ENCODE measurements at regions not wholly inside any gene's neighbourhood (a gene's known extent, or its start where the extent isn't known, plus 50 kb on each side); places are given as distances from the start of the nearest gene placed in this dataset.

DNA sequence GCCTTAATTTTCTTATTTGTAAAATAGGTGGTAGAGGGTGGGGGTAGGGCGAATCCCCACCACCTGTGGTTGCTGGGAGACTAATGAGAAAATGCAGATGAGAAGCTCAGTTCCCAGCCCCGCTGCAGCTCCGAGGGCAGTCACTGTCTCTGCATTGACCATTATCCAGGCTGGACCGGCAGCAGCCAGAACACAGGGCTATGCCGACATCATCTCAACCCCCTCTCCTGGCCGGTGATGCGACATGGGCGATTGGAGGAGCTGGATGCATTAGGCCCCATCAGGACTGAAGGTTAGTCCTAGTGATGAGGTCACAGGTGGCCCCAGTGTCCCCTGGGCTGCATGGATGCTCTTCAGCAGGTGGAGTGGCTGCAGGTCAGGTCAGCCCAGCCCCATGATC is 412.4 kb downstream of the CTTN start:
- DNase-seq: no peak

GRCh38 chr11:70811483-70811882 is 413.2 kb downstream of the CTTN start:
- no peak for DNase-seq

- no peak for DNase-seq
Measured at GRCh38 chr11:70811915-70812314, 413.6 kb downstream of the CTTN start.

GRCh38 chr11:70812472-70812871 is 414.1 kb downstream of the CTTN start:
- DNase-seq: no peak

DNA sequence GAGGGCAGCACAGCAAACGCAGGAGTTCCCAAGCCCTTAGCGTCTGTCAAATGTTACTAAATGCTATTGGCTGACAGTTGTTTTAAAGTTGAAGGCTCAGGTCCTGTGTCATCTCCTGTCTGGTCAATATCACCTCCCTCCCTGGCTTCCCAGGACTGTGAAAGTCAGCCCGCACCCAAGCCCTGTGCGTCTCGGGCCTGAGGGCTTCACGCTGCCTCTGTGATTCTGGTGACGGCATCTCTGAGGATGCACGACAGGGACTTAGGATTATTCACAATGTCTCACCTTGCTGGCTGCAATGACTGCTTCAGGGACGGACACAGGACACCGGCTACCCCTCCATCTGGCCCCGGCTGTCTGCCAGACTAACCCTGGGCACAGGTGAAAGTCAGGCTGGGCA is 415.3 kb downstream of the CTTN start:
- no peak for DNase-seq

GRCh38 chr11:70815485-70815832 is 417.1 kb downstream of the CTTN start:
- DNase-seq: no peak

- no peak for DNase-seq
Measured at GRCh38 chr11:70816156-70816678, 417.9 kb downstream of the CTTN start.

DNA sequence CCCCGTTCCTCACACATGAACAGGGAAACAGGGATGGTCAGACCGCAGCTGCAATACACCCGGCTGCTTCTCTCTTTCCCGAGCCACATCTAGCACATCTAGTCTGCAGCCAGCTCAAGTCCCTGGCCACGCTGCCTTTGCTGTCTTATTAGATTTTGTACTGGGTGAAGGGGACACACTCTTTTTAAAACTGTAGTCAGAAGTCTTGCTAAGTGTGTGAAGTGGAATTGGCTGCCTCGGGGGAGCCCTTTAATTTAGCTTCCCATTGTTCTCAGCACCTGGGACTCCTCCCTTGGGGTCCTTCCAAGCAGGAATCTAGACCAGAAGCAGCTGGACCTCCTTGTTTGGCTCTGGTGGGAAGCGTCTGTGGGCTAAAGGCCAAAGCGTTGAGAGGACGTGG is 420.0 kb downstream of the CTTN start:
- DNase-seq: no peak

DNA sequence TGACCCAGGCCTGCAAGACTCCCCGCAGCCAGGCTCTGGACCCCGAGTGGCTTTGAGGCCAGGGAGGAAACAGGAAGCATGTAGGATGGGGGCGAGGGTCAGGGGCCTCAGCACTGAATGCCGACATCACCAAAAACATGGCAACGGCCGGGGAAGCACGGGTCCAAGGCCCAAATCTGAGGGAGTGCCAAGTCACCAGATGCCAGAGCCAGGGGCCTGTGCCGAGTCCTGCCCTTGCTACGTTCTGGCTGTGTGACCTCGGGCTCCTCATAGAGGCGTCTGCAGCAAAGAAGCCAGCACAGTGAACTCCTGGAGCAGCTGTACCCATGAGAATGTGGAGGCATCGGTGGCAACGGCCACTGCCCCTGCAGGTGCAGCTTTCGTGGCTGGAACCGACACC is 420.7 kb downstream of the CTTN start:
- DNase-seq: no peak

DNA sequence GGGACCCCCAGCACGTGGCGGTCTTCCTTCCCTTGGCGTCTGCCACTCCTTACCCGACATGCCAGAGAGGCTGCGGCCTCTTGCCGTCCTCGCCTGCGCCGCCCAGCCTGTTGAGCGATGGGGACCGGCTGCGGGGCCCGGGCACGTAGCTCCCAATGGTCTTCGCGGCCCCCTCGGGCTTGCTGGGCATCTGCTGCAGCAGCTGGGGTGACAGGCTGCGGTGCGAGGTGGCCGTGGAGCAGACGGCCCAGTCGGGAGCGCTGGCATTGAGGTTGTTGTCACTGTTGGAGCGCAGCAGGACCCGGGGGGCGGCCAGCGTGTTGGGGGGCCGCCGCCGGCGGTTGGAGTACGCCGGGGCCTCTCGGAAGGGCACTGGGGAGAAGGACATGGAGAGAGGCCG is 422.0 kb downstream of the CTTN start:
- no peak for DNase-seq

DNA sequence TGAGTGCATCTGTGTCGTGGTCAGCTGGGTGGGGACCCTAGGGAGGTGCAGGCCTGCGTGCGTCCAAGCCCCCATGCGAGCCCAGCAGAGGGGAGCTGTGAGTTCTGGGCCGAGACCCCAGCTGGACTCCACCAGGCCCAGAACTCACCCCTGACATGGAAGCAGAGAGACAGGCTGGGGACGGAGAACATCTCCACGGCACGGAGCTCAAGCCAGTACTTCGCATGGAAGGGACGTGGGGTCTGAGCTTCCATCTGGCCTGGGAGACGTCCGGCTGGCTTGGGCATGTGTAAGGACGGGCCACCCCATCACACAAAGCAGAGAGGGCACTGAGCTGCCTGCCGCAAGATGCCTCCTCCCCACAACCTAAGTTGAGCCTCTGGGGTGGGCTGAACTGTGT is 422.4 kb downstream of the CTTN start:
- no peak for DNase-seq

DNA sequence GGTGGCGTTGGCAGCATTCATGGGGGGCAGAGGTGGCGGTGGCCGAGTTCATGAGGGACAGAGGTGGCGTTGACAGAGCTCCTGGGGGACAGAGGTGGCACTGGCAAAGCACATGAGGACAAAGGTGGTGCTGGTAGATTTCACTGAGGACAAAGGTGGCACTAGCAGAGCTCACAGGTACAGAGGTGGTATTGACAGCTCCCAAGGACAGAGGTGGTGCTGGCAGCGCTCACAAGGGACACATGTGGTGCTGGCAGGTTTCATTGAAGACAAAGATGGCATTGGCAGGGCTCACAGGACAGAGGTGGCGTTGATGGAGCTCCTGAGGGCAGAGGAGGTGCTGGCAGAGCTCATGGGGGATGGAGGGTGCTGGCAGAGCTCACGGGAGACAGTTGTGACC is 425.4 kb downstream of the CTTN start:
- no peak for DNase-seq

DNA sequence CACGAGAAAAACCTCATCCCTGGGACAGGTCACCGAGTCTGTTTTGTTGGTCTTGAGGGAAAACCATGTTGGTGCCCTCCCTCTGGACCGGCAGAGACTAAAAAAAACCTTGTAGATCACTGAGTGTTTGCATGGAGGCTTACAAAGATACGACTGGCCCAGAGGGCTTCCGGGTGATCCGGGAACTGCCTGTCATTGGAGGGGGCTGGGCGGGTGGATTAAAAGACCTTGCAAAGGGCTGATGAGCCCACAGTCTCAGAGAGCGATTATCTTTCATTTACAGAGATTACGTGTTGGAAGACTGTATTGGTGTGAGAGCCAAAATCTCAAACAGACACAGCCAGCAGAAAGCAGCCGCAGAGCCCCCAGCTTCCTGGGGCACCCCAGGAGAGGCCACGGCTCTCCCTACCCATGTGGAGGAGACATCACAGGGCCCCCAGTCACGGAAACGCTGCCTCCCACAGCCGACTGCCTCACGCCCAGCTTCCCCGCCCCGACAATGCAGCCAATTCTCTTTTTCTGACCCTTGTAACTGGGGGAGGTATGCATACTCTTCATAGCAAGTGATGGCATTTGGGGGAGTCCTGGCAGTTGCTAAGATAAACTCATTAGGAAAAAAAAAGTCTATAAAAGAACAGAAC is 426.4 kb downstream of the CTTN start:
- DNase-seq: peak; percentile 29 to 31

GRCh38 chr11:70825893-70826540 is 426.4 kb downstream of the SHANK2 start:
- DNase-seq: peak in 1 of 2 experiments; percentile 65

DNA sequence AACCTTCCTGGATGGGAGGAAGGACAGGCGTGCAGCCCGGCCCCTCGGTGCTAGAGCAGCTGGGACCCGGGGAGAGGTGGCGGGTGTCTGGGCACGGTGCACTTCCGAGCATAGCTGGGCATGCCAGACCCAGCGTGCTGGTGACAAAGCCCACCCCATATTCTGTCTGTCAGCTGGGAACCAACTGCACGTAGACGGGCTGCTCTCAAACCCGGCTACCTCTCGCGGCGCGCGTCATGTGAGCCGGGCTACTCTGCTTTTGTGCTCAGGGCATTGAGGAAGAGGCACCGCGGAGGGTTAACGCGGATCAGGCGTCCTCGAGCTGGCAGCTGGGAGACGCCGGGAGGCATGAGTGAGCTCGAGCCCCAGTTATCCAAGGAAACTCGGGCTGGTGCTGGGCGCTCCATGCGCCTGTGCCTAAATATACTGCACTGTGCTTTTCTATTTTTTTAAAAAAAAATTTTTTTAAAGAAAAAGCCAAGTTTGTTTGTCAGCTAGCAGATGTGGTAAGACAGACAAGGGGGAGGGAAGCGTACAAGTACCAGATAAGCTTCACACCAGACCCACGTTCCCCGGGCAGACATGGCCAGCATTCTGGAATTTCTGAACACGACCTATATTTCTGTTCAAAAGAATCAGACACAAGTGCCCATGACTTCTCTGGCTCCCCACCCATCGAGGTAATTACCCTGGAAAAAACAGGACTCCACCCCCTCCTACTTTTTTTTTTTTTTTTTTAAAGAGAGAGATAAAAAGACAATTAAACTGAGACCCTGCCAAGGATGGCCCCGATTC is 425.6 kb downstream of the SHANK2 start:
- DNase-seq: peak; percentile 79 to 85

- no peak for DNase-seq
Measured at GRCh38 chr11:70828593-70829082, 423.7 kb downstream of the SHANK2 start.

DNA sequence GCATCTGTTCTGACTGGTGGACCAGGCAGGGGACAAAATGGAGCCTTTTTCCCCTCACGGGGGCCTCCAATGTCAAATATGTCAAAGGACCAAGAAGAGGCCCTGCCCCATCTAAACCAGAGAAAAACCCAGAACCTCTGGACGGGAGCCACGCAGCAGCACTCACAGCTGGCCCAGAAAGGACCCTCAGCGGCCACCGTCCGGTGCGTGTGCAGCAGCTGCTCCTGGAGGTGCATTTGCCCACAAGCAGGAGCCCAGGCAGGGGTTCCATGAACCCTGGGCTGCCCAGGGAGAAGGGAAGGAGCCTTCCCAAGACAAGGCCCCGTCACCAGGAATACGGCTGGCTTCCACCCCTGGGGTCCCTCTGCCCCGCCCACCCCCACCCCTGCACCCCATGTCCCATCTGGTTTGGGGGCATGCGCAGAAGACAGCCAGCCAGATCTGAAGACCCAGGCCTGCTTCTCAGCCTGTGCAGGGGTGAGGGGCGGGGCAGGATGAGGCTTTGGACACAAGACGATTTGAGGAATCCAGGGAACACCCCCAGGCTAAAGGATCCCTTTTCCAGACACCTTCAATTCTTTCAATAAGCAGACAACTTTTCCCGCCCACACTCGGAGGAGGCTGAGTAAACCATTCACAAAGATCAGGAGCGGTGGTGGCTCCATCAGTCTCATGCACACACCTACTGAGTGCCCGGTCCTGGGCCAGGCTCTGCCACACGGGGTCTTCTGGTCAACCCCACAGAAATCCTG is 423.1 kb downstream of the SHANK2 start:
- DNase-seq: no peak

- DNase-seq: no peak
Measured at GRCh38 chr11:70829886-70830272, 422.5 kb downstream of the SHANK2 start.

DNA sequence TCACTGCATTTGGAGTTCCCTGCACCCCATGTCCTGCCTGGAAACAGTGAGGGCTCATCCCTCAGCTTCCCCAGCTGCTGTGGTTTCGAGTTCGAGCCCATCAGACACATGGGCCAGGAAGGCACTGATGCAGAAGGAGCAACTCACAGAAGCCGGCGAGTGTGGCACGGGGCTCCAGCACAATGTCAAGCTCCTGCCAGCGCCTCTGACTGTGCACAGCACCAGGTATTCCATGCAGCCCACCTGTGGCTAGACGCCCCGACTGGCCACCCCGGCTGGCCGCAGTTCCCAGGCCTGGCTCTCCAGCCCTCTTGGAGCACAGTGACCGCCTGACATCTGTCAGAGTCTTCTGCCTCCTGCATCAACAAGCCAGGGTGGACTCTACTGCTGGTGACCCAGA is 419.4 kb downstream of the SHANK2 start:
- DNase-seq: no peak

- no peak for DNase-seq
Measured at GRCh38 chr11:70833554-70833953, 418.8 kb downstream of the SHANK2 start.

- DNase-seq: peak; percentile 31 to 47
Measured at GRCh38 chr11:70834277-70834940, 418.0 kb downstream of the SHANK2 start.

GRCh38 chr11:70834984-70835560 is 417.3 kb downstream of the SHANK2 start:
- DNase-seq: peak; percentile 20 to 61
